HCT116 (cell line): ENCODE measurements at regions not wholly inside any gene's neighbourhood (a gene's known extent, or its start where the extent isn't known, plus 50 kb on each side); places are given as distances from the start of the nearest gene placed in this dataset.

ENCODE experiments used
- EZH2 ChIP-seq: fragments of 200-600 bp; sonication (generic); IDR thresholded peaks from 2 replicates; pipeline ENCODE4 v1.6.1; 2017; ENCODE audit warnings: antibody characterized with exemption, mixed run types
- SRF ChIP-seq: IDR thresholded peaks from 2 replicates; pipeline ENCODE4 v1.6.1; 2012; ENCODE audit warnings: low read depth
- YY1 ChIP-seq: IDR thresholded peaks from 2 replicates; pipeline ENCODE4 v1.6.1; 2011; ENCODE audit warnings: low read length, low read depth, moderate library complexity, mild to moderate bottlenecking; ENCODE audit not compliant: insufficient replicate concordance; ENCODE audit errors: extremely low read depth

GRCh38 chr3:154967090-154967489, 113.0 kb upstream of the MME start:
- TF ChIP-seq SRF (no peak), YY1 (no peak), EZH2 (no peak)
